ENCODE measurements at regions not wholly inside any gene's neighbourhood (a gene's known extent, or its start where the extent isn't known, plus 50 kb on each side); places are given as distances from the start of the nearest gene placed in this dataset.

GRCh38 chr4:131113704-131114103, 2017.8 kb downstream of the C4orf33 start:
- H3K36me3 ChIP-seq (ENCODE audit: control insufficient read depth in 2 of 2, insufficient read depth in 2 of 2, low read length in 1 of 2) = no peaks in the 10 kb centered on the region
- H3K4me1 ChIP-seq (ENCODE audit: control insufficient read depth, insufficient read depth, low read length) = no peaks in the 10 kb centered on the region
- no peak overlapping the region for H3K4me3 ChIP-seq
- ChIA-PET SMC1A (ENCODE audit: uncharacterized antibody, unreplicated experiment) (no interaction called here), CTCF (no interaction called here), RAD21 (ENCODE audit: unreplicated experiment) (no interaction called here), POLR2A (no interaction called here)
- no peak overlapping the region for H3K27ac ChIP-seq (ENCODE audit: control insufficient read depth, insufficient read depth)
- no peaks in the 10 kb centered on the region; a peak in 1 of 4 replicates for H3K27me3 ChIP-seq (replicated peaks in 1 of 2; ENCODE audit: control insufficient read depth in 2 of 2, insufficient read depth in 2 of 2, low read length in 1 of 2)
- no peaks in the 10 kb centered on the region for H3K9me3 ChIP-seq (replicated peaks; ENCODE audit: control insufficient read depth, insufficient read depth, low read length)
- no peaks in the 10 kb centered on the region for H4K20me1 ChIP-seq (ENCODE audit: control insufficient read depth, insufficient read depth)
- no peak for ATAC-seq
- FAIRE-seq = no peak
- no peak overlapping the region for H3K9ac ChIP-seq (ENCODE audit: control insufficient read depth, insufficient read depth, low read length)
- BruUV-seq (replicated peaks) = no TSS peak
- 3% methylated on average over 2 of the region's 2 CpGs for WGBS (ENCODE audit: insufficient coverage, insufficient replicate concordance, low lambda C conversion rate, missing lambda C conversion rate)
- intact Hi-C loops (cut with micrococcal nuclease; ENCODE audit: unreplicated experiment) (no loop called here), in situ Hi-C loops (cut with MboI) (no loop called here)
- no peak overlapping the region for H3K4me2 ChIP-seq (ENCODE audit: control insufficient read depth, insufficient read depth)
- no peaks in the 10 kb centered on the region for H3K79me2 ChIP-seq (ENCODE audit: control insufficient read depth, insufficient read depth, low read length)
- DNase-seq (ENCODE audit: low read depth, low spot score) = no peak
- no peak overlapping the region for H2AFZ ChIP-seq (ENCODE audit: control insufficient read depth, low read depth, low read length)
- TF ChIP-seq ZNF274 (IDR thresholded peaks at IDR 0.05; ENCODE audit: insufficient read depth, insufficient read length) = no peak
- TF ChIP-seq RUNX3 (IDR thresholded peaks at IDR 0.05; ENCODE audit: low read length) = no peak
- TF ChIP-seq, protein P1, sequence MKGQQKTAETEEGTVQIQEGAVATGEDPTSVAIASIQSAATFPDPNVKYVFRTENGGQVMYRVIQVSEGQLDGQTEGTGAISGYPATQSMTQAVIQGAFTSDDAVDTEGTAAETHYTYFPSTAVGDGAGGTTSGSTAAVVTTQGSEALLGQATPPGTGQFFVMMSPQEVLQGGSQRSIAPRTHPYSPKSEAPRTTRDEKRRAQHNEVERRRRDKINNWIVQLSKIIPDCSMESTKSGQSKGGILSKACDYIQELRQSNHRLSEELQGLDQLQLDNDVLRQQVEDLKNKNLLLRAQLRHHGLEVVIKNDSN (IDR thresholded peaks at IDR 0.05; ENCODE audit: borderline replicate concordance, extremely low read length, insufficient read depth, low read depth, low read length) = no peak
- TF ChIP-seq CREM (IDR thresholded peaks at IDR 0.05; ENCODE audit: low read depth) = no peak
- TF ChIP-seq SRF (IDR thresholded peaks at IDR 0.05; ENCODE audit: low read depth in 2 of 2, low read length in 2 of 2) = no peak
- TF ChIP-seq RELA (IDR thresholded peaks at IDR 0.05; ENCODE audit: borderline replicate concordance, partially characterized antibody) = no peak
- TF ChIP-seq TARDBP (IDR thresholded peaks at IDR 0.05; ENCODE audit: borderline replicate concordance) = no peak
- TF ChIP-seq ZNF24 (IDR thresholded peaks at IDR 0.05) = no peak

GRCh38 chr4:131119661-131120060, 2023.7 kb downstream of the C4orf33 start:
- no peaks in the 10 kb centered on the region for H3K9me3 ChIP-seq (replicated peaks; ENCODE audit: control insufficient read depth, insufficient read depth, low read length)
- no TSS peak for BruUV-seq (replicated peaks)
- FAIRE-seq (no peak), ATAC-seq (no peak), DNase-seq (ENCODE audit: low read depth, low spot score) (no peak)
- no peaks in the 10 kb centered on the region for H3K36me3 ChIP-seq (ENCODE audit: control insufficient read depth in 2 of 2, insufficient read depth in 2 of 2, low read length in 1 of 2)
- H2AFZ ChIP-seq (ENCODE audit: control insufficient read depth, low read depth, low read length) = no peak overlapping the region
- no peaks in the 10 kb centered on the region for H3K79me2 ChIP-seq (ENCODE audit: control insufficient read depth, insufficient read depth, low read length)
- no peak overlapping the region for H3K4me2 ChIP-seq (ENCODE audit: control insufficient read depth, insufficient read depth)
- ChIA-PET SMC1A (ENCODE audit: uncharacterized antibody, unreplicated experiment) (no interaction called here), POLR2A (no interaction called here), RAD21 (ENCODE audit: unreplicated experiment) (no interaction called here), CTCF (no interaction called here)
- H3K4me1 ChIP-seq (ENCODE audit: control insufficient read depth, insufficient read depth, low read length) = no peaks in the 10 kb centered on the region
- in situ Hi-C loops (cut with MboI) = no loop called here
- H3K9ac ChIP-seq (ENCODE audit: control insufficient read depth, insufficient read depth, low read length) = no peak overlapping the region
- H4K20me1 ChIP-seq (ENCODE audit: control insufficient read depth, insufficient read depth) = no peaks in the 10 kb centered on the region
- no peak overlapping the region for H3K27ac ChIP-seq (ENCODE audit: control insufficient read depth, insufficient read depth)
- intact Hi-C loops (cut with micrococcal nuclease; ENCODE audit: unreplicated experiment) = no loop called here
- no peak overlapping the region for H3K4me3 ChIP-seq
- no peaks in the 10 kb centered on the region; a peak in 1 of 4 replicates for H3K27me3 ChIP-seq (replicated peaks in 1 of 2; ENCODE audit: control insufficient read depth in 2 of 2, insufficient read depth in 2 of 2, low read length in 1 of 2)
- TF ChIP-seq IRF3 (IDR thresholded peaks at IDR 0.05) (no peak), RAD51 (IDR thresholded peaks at IDR 0.05) (no peak), KDM1A (IDR thresholded peaks at IDR 0.05; ENCODE audit: borderline replicate concordance) (no peak), ZNF687 (IDR thresholded peaks at IDR 0.05) (no peak), ZNF217 (IDR thresholded peaks at IDR 0.05) (no peak), RFX5 (IDR thresholded peaks at IDR 0.05; ENCODE audit: low read depth, low read length) (no peak), PAX5 (IDR thresholded peaks at IDR 0.05; ENCODE audit: borderline replicate concordance, low read depth, low read length) (no peak)

Measured in GM12878 (cell line).